ENCODE measurements at regions not wholly inside any gene's neighbourhood (a gene's known extent, or its start where the extent isn't known, plus 50 kb on each side); places are given as distances from the start of the nearest gene placed in this dataset.
"Not testable (repeated sequence)": the region's sequence is repeated elsewhere in the genome, so short reads cannot be mapped to it uniquely, and the experiment has no call there.

DNA sequence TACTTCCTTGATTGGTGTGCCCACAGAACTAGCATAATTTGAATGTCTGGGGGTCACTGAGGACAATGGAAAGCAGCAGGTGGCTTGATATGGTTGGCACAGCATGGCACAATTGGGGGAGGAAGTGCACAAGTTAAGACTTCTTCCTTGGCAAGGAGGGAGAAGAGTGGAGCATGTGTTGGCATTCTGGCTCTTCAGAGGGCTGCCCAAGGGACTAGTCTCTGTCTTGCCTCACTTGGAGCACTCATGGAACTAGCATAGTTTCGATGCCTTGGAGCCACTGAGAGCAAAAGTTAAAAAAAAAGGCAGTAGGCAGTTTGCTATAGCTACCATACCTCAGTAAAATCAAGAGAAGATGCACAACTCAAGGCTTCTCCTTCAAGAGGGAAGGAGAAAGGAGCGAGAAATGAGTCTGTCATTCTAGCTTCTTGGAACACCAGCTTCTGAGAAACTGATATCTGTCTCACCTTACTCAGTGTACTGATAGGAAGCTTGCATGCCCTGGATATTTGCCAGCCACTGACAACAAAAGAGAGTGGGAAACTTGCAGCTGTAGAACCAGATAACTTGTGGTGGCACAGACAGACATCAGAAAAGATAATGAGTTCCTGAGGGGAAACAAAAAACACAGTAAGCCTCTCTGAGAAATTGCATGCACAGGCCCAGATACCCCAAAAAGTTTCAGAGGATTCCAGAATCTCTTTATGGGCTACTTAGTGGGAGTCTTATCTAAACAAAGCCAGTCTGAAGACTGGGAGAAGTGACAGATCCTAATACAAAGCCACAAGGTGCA is 207.5 kb upstream of the SAMSN1 start:
- DNase-seq, result no peak

DNA sequence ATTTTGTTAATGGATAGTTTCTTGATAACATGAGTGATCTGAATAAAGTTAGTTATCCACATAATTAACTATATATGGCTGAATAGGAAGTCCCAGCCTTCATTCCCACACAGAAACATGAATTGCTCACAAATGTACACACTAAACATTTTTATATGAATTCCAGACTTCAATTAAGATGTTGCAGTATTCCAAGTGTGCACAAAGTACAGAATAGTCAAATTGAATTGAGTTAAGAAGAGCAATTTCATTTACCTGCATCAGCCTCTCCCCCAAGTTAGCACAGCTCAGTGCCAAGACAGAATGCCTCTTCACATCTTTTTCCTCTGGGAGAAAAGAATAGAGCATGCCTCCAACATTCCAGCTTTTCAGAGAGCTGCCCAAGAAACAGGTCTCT is 207.0 kb upstream of the SAMSN1 start:
- DNase-seq, result no peak

GRCh38 chr21:14752345-14752909 is 206.3 kb upstream of the SAMSN1 start:
- DNase-seq, result no peak

- DNase-seq, result no peak
These were observed 205.7 kb upstream of the SAMSN1 start for GRCh38 chr21:14751602-14752344.

GRCh38 chr21:14751011-14751410 is 204.9 kb upstream of the SAMSN1 start:
- no peak for DNase-seq

DNA sequence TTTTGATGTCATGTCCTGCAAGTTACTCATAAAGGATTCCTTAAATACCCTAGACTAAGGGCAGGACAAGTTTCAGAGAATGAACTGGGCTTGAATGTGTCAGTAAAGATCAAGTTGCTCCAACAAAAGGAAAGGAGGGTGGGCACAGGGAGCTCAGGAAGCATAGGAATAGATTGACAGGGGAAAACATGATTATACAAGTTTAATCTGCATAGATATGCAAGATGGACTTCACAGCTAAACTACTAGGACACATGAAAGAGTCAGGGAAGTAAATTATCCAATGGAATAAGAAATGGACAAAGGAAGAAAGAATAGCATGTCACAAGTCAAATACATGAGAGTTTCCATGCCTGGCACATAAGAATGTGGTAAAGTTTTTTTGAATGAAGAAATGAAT is 203.9 kb upstream of the SAMSN1 start:
- DNase-seq, result no peak

GRCh38 chr21:14748662-14749061 is 202.5 kb upstream of the SAMSN1 start:
- DNase-seq, result no peak

GRCh38 chr21:14744368-14744767 is 198.3 kb upstream of the SAMSN1 start:
- DNase-seq, result no peak

DNA sequence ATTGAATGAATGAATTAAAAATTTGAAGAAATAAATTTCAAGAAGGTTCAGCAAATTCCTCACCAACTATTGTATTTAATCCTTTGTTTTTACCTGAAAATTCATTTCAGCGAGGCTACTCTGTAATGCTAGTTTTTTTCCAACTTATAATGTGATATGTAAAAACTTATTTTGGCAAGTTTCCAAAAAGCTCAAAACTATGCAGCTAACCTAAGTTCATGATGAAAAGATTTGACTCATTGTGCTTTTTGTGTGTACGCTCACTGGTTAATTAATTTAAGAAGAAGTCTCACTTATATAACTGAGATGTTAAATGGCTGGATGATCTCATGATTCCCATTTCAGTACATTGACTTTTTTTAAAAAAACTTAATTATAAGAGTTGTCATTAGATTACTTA is 196.0 kb upstream of the SAMSN1 start:
- no peak for DNase-seq

DNA sequence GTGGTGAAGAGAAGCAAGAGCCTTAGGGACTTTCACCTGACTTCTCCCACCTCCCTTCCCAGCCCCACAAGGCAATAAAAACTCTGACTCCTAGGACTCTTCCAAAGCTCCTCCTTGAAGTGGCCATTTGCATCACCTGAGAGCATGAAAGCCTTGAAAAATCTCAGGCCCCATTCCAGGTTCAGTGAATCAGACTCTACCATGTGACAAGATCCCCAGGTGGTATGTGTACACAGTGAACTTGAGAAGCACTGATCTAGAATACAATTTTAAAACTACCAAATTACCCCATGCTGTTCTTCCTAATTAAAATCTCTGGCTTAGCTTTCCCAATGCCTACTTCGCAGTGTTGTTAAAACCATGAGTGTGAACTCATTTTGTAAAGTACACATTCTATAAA is 195.1 kb upstream of the SAMSN1 start:
- no peak for DNase-seq

GRCh38 chr21:14740692-14741091 is 194.6 kb upstream of the SAMSN1 start:
- DNase-seq, result no peak

- DNase-seq, result no peak
These were observed 194.0 kb upstream of the SAMSN1 start for GRCh38 chr21:14740116-14740515.

- DNase-seq, result no peak
These were observed 193.5 kb upstream of the SAMSN1 start for GRCh38 chr21:14739590-14739989.

DNA sequence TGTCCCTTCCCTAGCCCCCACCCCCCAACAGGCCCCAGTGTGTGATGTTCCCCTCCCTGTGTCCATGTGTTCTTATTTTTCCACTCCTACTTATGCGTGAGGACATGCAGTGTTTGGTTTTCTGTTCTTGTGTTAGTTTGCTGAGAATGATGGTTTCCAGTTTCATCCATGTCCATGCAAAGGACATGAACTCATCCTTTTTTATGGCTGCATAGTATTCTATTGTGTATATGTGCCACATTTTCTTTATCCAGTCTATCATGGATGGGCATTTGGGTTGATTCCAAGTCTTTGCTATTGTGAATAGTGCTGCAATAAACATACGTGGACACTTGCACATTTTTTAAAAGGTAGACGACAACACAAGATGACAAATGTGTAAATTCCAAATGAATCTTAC is 192.5 kb upstream of the SAMSN1 start:
- DNase-seq, result not testable (repeated sequence)

GRCh38 chr21:14737922-14738321 is 191.8 kb upstream of the SAMSN1 start:
- no peak for DNase-seq

- no peak for DNase-seq
These were observed 191.2 kb upstream of the SAMSN1 start for GRCh38 chr21:14737284-14737691.

DNA sequence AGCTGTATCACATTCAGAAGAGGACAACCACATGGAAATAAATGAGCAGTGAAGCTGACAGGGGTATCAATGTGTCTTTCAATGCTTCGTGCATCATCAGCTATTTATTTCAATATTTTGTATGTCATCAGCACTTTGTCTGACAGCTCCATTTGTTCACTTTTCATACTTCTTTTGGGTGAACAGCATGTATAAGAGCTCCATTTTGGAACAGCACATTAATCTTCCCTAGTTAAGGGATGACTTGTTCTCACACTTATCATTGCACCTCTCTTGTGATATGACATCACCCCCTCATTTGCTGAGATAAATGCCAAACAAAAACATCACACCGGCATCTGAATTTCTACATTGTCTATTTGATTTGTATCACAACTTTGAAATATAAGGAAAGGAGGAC is 190.6 kb upstream of the SAMSN1 start:
- DNase-seq, result no peak

DNA sequence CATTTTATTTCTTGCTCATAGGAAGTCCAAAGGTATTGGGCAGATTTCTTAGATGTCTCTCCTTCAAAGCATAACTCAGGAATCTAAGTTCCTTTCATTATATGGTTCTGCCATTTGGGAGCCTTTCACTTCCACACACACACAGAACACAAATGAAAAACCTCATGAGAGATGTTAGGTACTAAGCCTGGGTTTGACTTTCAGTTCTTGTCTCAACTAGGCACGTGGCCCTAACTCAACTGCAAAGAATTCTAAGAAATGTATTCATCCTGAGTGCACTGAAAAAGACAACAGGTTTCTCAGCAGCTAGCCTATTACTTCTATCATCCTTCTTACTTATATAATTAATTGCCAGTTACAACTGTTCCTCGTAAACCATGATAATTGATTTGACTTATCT is 190.0 kb upstream of the SAMSN1 start:
- DNase-seq, result no peak

DNA sequence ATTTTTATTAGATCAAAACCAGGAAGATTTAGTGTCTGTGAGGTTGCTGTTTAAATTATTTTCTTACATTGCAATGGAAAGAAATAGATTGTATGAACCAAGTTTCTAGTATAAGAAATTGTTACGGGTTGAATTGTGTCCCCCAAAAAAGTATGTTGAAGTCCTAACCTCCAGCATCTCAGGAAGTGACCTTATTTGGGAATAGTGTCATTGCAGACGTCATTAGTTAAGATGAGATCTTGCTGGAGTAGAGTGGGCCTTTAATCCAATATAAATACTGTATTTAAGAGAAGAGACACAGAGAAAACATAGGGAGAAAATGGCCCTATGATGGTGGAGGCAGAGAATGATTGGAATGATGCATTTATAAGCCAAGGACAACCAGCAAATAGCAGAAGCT is 188.7 kb upstream of the SAMSN1 start:
- no peak for DNase-seq

GRCh38 chr21:14734191-14734590 is 188.1 kb upstream of the SAMSN1 start:
- no peak for DNase-seq

DNA sequence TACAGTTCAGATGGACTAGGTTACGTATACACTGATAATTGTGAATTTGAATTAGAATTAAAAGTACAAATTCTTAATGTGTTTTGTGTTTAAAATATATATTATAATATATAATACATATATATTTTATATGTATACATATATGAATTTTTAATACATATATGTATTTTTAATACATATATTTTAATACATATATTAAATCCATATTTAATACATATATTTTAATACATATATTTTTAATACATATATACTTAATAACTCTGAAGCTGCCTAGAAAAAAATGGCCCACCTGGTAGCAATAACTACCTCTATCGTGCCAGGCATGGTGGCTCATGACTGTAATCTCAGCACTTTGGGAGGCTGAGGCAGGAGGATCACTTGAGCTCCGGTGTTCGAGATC is 179.1 kb upstream of the SAMSN1 start:
- DNase-seq, result no peak

DNA sequence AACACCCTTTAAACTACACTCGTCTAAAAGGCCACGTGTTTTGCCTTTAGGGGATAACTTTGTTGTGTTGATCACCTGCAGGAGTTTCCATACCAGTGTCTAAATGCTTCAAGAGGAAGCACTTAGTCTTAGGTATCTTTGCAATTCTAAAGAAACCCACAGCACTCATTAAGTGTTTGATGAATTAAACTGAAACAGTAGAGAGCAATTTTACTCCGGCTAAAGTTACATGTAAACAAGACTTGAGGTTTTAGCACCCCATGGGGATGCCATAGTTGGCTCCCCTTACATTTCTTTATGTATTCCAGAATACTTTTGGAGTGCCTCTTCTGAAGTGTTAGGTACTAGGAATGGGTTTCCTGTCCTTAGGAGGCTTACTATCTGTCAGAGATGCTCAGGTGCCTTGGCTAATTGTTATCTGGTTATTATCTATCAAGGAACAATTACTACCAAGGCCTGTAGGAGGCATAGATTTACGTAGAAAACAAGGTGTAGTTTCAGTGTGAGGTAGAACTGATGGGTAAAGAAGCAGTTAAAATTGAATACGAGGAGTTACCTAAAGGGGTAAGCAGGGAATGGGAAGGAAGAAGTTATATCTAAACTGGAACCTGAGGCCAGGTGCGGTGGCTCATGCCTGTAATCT is 176.8 kb upstream of the SAMSN1 start:
- DNase-seq, result no peak

GRCh38 chr21:14720237-14720636 is 174.1 kb upstream of the SAMSN1 start:
- DNase-seq, result no peak

GRCh38 chr21:14718951-14719350 is 172.8 kb upstream of the SAMSN1 start:
- DNase-seq, result no peak
